NOMO-1 (cell line): ENCODE measurements at regions not wholly inside any gene's neighbourhood (a gene's known extent, or its start where the extent isn't known, plus 50 kb on each side); places are given as distances from the start of the nearest gene placed in this dataset.
A peak's percentile ranks its signal among the peaks of the same experiment; 100 is the strongest.
"Not testable (repeated sequence)": the region's sequence is repeated elsewhere in the genome, so short reads cannot be mapped to it uniquely, and the experiment has no call there.

Source experiments
- DNase-seq, 2 experiments: peaks; one replicate each; lab custom pipeline; 2025; ENCODE audit not compliant: unreplicated experiment in 2 of 2; lab: John Stamatoyannopoulos, UW

- no peak for DNase-seq
Observed at GRCh38 chr12:40431169-40431568, 206.4 kb downstream of the LRRK2 start.

GRCh38 chr12:40435251-40435650 lies 210.5 kb downstream of the LRRK2 start:
- DNase-seq, result no peak

GRCh38 chr12:40435951-40436350 lies 211.2 kb downstream of the LRRK2 start:
- no peak for DNase-seq

GRCh38 chr12:40436564-40436963 lies 211.8 kb downstream of the LRRK2 start:
- DNase-seq, result peak; percentile 50 to 58

- DNase-seq, result no peak
Observed at GRCh38 chr12:40439771-40440492, 215.1 kb downstream of the LRRK2 start.

- DNase-seq, result no peak
Observed at GRCh38 chr12:40444174-40444573, 219.4 kb downstream of the LRRK2 start.

- peak in 1 of 2 experiments; percentile 24 for DNase-seq
Observed at GRCh38 chr12:40446385-40446784, 221.6 kb downstream of the LRRK2 start.

- not testable (repeated sequence) for DNase-seq
Observed at GRCh38 chr12:40448523-40448922, 223.7 kb downstream of the LRRK2 start.

GRCh38 chr12:40451661-40452060 lies 226.9 kb downstream of the LRRK2 start:
- DNase-seq, result no peak

- DNase-seq, result peak; percentile 0 to 45
Observed at GRCh38 chr12:40464121-40464520, 228.1 kb upstream of the CNTN1 start.

- no peak for DNase-seq
Observed at GRCh38 chr12:40469736-40470135, 222.5 kb upstream of the CNTN1 start.

- no peak for DNase-seq
Observed at GRCh38 chr12:40473962-40474361, 218.3 kb upstream of the CNTN1 start.

- no peak for DNase-seq
Observed at GRCh38 chr12:40474630-40475029, 217.6 kb upstream of the CNTN1 start.

- no peak for DNase-seq
Observed at GRCh38 chr12:40499856-40500255, 192.4 kb upstream of the CNTN1 start.

- peak in 1 of 2 experiments; percentile 12 for DNase-seq
Observed at GRCh38 chr12:40502322-40502721, 189.9 kb upstream of the CNTN1 start.

- no peak for DNase-seq
Observed at GRCh38 chr12:40505327-40505726, 186.9 kb upstream of the CNTN1 start.

- no peak for DNase-seq
Observed at GRCh38 chr12:40508421-40508820, 183.8 kb upstream of the CNTN1 start.

- no peak for DNase-seq
Observed at GRCh38 chr12:40511341-40511740, 180.9 kb upstream of the CNTN1 start.

GRCh38 chr12:40515041-40515816 lies 177.0 kb upstream of the CNTN1 start:
- DNase-seq, result peak; percentile 27 to 69

- DNase-seq, result no peak
Observed at GRCh38 chr12:40522837-40523236, 169.4 kb upstream of the CNTN1 start.

- peak; percentile 26 to 70 for DNase-seq
Observed at GRCh38 chr12:40525054-40525453, 167.2 kb upstream of the CNTN1 start.

- no peak for DNase-seq
Observed at GRCh38 chr12:40534828-40535227, 157.4 kb upstream of the CNTN1 start.
